ENCODE measurements at regions not wholly inside any gene's neighbourhood (a gene's known extent, or its start where the extent isn't known, plus 50 kb on each side); places are given as distances from the start of the nearest gene placed in this dataset.

GRCh38 chr10:52966904-52967303 is 194.3 kb upstream of the MBL2 start:
- TF ChIP-seq POLR2A (IDR thresholded peaks at IDR 0.05): no peak
- TF ChIP-seq EP300 (IDR thresholded peaks at IDR 0.05): no peak
- TF ChIP-seq CTCF (IDR thresholded peaks at IDR 0.05): no peak
